Endothelial cell of umbilical vein (primary cell): ENCODE measurements at regions not wholly inside any gene's neighbourhood (a gene's known extent, or its start where the extent isn't known, plus 50 kb on each side); places are given as distances from the start of the nearest gene placed in this dataset.

ENCODE experiments used
- CTCF ChIP-seq, 2 donors: IDR thresholded peaks; 1 replicate in 1 of 2; 2 replicates in 1 of 2; pipeline ENCODE4 v1.5.1; 2011; ENCODE audit warnings: low read length in 2 of 2, mild to moderate bottlenecking in 2 of 2, moderate library complexity in 2 of 2, control low read depth in 1 of 2, inconsistent platforms in 1 of 2, low read depth in 1 of 2; ENCODE audit not compliant: insufficient read depth in 1 of 2; ENCODE audit errors: extremely low read depth in 1 of 2
- EZH2 ChIP-seq: IDR thresholded peaks from 2 replicates; pipeline ENCODE4 v1.6.1; 2012; ENCODE audit warnings: borderline replicate concordance, low read depth, mild to moderate bottlenecking, moderate library complexity, low read length, inconsistent platforms; ENCODE audit not compliant: severe bottlenecking
- FOS ChIP-seq: IDR thresholded peaks from 2 replicates; pipeline ENCODE4 v1.6.1; 2011; ENCODE audit warnings: mild to moderate bottlenecking, low read length, moderate library complexity, borderline replicate concordance; ENCODE audit not compliant: insufficient read depth
- GATA2 ChIP-seq: IDR thresholded peaks from 2 replicates; pipeline ENCODE4 v1.7.0; 2011; ENCODE audit warnings: low read depth, mild to moderate bottlenecking, moderate library complexity, mixed read lengths, low read length; ENCODE audit not compliant: insufficient read length, insufficient read depth
- MYC ChIP-seq: IDR thresholded peaks from one replicate; pipeline ENCODE4 v1.6.1; 2011; ENCODE audit warnings: mild to moderate bottlenecking, low read depth, low read length
- POLR2A ChIP-seq: IDR thresholded peaks from 2 replicates; pipeline ENCODE4 v1.6.1; 2012; ENCODE audit warnings: low read depth, mild to moderate bottlenecking, control low read depth, low read length
- POLR2AphosphoS5 ChIP-seq: IDR thresholded peaks from 2 replicates; pipeline ENCODE4 v1.6.1; 2012; ENCODE audit warnings: low read depth, mild to moderate bottlenecking, control low read depth, low read length, moderate library complexity; ENCODE audit not compliant: insufficient read depth

GRCh38 chr6:139919107-139920026, 544.9 kb upstream of the CITED2 start:
- TF ChIP-seq CTCF (IDR thresholded peaks at IDR 0.05; ENCODE audit: extremely low read depth in 1 of 2, insufficient read depth in 1 of 2, low read depth in 1 of 2, low read length in 2 of 2) (no peak), POLR2AphosphoS5 (no peak), EZH2 (no peak), MYC (no peak), FOS (no peak), POLR2A (no peak), GATA2 (no peak)
